Upper lobe of left lung (tissue), 6 donors: ENCODE measurements at regions not wholly inside any gene's neighbourhood (a gene's known extent, or its start where the extent isn't known, plus 50 kb on each side); places are given as distances from the start of the nearest gene placed in this dataset.

Source experiments
- ATAC-seq, 2 donors: fragments of 200-7000 bp; cut with Tn5 transposase; one replicate each; pipeline ENCODE4 v1.9.1; 2022; ENCODE audit warnings: mild to moderate bottlenecking in 2 of 2, moderate library complexity in 2 of 2; ENCODE audit not compliant: low FRiP score in 2 of 2
- DNase-seq, 2 donors: peaks; one replicate each; pipeline ENCODE4 v3.0.0-alpha.2; 2019 to 2020
- H3K27ac ChIP-seq, 4 donors: fragments of 200-600 bp; sonication (generic); one replicate each; pipeline ENCODE4 v1.5.1; 2016 to 2019
- H3K27me3 ChIP-seq, 4 donors: fragments of 200-600 bp; sonication (generic); one replicate each; pipeline ENCODE4 v1.5.1; 2017 to 2019
- H3K36me3 ChIP-seq, 4 donors: fragments of 200-600 bp; sonication (generic); one replicate each; pipeline ENCODE4 v1.5.1; 2016 to 2019
- H3K4me1 ChIP-seq, 4 donors: fragments of 200-600 bp; sonication (generic); one replicate each; pipeline ENCODE4 v1.5.1; 2018 to 2019
- H3K4me3 ChIP-seq, 4 donors: fragments of 200-600 bp; sonication (generic); one replicate each; pipeline ENCODE4 v1.5.1; 2017 to 2019; ENCODE audit warnings: mild to moderate bottlenecking in 2 of 4, moderate library complexity in 1 of 4
- H3K9me3 ChIP-seq, 4 donors: fragments of 200-600 bp; sonication (generic); one replicate each; pipeline ENCODE4 v1.5.1; 2018 to 2019
- EP300 ChIP-seq, 4 donors: sonication (generic); formaldehyde crosslinking; IDR thresholded peaks; one replicate each; pipeline ENCODE4 v1.5.1; 2017; ENCODE audit warnings: antibody characterized with exemption in 4 of 4, control low read depth in 2 of 4
- POLR2A ChIP-seq, 4 donors: fragments of 450-650 bp; IDR thresholded peaks; one replicate each; pipeline ENCODE4 v1.5.1; 2016 to 2017; ENCODE audit warnings: antibody characterized with exemption in 4 of 4, mild to moderate bottlenecking in 2 of 4
- POLR2AphosphoS5 ChIP-seq, 2 donors: sonication (generic); formaldehyde crosslinking; IDR thresholded peaks; one replicate each; pipeline ENCODE4 v1.5.1; 2017; ENCODE audit warnings: antibody characterized with exemption in 2 of 2
- WGBS, 2 donors: methylation state at CpG; one replicate each; pipeline ENCODE4 v1.1.5; 2017 to 2018; 5-methylcytosine and 5-hydroxymethylcytosine counted together
- TF ChIP-seq, protein P1 (sequence below), 6 experiments: fragments of 450-650 bp in 4 of 6; fragments of 200-600 bp in 2 of 6; sonication (generic) in 2 of 6; IDR thresholded peaks; one replicate each; pipeline ENCODE4 v1.5.1; 2016 to 2019; ENCODE audit warnings: antibody characterized with exemption in 6 of 6
- donor health status: DM: no; HTN: no; CAD: no; lungs with moderate emphysema.
- donor health status: DM: no; HTN: yes; CAD: no; lungs with severe emphysema.

DNA sequence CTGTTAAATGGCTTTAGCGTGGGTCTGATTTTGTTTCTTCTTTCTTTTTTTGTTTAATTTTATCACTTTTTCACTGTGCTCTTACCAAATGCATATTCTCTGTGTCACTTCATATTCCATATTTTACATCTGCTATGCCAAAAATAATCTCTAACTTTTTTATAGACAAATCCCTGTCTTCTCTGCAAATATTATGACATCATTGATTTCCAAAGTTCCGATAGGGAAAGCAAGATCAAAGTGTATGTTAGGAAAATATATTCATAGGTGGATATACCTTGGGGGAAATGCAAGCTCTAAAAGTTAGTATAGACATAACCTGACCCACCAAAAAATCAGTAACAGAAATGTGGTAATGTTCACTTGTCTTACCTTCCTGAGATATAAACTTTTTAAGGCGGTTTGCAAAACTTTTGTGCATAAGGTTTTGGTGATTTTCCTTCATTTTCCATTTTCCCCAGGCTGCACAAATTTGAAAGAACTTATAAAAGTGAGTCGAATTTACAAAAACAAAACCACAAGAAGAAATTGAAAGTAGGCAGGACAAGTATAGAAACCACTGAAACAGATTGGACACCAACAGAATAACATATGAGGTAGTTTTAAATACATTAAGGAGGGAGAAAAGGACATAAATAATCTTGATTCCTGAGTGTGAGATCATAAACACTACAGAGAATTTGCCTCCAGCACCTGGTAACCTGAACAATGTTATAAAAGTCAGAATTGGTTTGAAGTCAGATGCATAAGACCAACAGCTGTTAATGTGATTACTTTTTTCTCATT is 63.1 kb upstream of the TFEC start:
- WGBS, 2 donors = 76 to 84% methylated on average over 4 of the region's 4 CpGs
- Histone ChIP-seq H3K27me3 (no peaks in the 10 kb centered on the region), H3K36me3 (no peaks in the 10 kb centered on the region), H3K27ac (no peak overlapping the region), H3K4me1 (no peaks in the 10 kb centered on the region), H3K9me3 (no peaks in the 10 kb centered on the region), H3K4me3 (no peak overlapping the region)
- TF ChIP-seq POLR2AphosphoS5 (IDR thresholded peaks at IDR 0.05) = no peak
- TF ChIP-seq, protein P1, sequence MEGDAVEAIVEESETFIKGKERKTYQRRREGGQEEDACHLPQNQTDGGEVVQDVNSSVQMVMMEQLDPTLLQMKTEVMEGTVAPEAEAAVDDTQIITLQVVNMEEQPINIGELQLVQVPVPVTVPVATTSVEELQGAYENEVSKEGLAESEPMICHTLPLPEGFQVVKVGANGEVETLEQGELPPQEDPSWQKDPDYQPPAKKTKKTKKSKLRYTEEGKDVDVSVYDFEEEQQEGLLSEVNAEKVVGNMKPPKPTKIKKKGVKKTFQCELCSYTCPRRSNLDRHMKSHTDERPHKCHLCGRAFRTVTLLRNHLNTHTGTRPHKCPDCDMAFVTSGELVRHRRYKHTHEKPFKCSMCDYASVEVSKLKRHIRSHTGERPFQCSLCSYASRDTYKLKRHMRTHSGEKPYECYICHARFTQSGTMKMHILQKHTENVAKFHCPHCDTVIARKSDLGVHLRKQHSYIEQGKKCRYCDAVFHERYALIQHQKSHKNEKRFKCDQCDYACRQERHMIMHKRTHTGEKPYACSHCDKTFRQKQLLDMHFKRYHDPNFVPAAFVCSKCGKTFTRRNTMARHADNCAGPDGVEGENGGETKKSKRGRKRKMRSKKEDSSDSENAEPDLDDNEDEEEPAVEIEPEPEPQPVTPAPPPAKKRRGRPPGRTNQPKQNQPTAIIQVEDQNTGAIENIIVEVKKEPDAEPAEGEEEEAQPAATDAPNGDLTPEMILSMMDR (IDR thresholded peaks at IDR 0.05) = no peak
- no peak for TF ChIP-seq EP300 (IDR thresholded peaks at IDR 0.05)
- no peak for ATAC-seq
- no peak for DNase-seq

DNA sequence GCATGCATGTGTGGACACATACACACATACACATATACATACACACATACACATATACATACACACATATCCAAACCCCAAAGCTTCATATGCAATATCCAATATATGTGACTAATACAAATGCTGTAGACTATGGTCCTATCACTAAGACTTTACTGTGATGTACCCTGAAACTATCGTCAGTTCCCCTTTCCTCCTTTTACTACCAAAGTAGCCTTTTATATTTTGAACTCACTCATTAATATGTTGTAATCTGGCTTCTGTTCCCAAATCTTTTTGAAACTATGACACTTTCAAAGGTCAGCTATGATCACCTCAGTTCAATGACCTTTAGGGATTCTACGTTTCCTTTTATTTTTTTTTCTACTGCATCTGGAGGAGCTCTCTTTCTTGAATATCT is 64.8 kb upstream of the TFEC start:
- Histone ChIP-seq H3K27ac (no peak overlapping the region), H3K36me3 (no peaks in the 10 kb centered on the region), H3K9me3 (no peaks in the 10 kb centered on the region), H3K4me3 (no peak overlapping the region), H3K27me3 (no peaks in the 10 kb centered on the region), H3K4me1 (no peaks in the 10 kb centered on the region)
- TF ChIP-seq, protein P1 (IDR thresholded peaks at IDR 0.05) = no peak
- TF ChIP-seq POLR2A (IDR thresholded peaks at IDR 0.05) (no peak), POLR2AphosphoS5 (IDR thresholded peaks at IDR 0.05) (no peak), EP300 (IDR thresholded peaks at IDR 0.05) (no peak)
- ATAC-seq (no peak), DNase-seq (no peak)
- WGBS, 2 donors = 76 to 78% methylated on average over 2 of the region's 2 CpGs

DNA sequence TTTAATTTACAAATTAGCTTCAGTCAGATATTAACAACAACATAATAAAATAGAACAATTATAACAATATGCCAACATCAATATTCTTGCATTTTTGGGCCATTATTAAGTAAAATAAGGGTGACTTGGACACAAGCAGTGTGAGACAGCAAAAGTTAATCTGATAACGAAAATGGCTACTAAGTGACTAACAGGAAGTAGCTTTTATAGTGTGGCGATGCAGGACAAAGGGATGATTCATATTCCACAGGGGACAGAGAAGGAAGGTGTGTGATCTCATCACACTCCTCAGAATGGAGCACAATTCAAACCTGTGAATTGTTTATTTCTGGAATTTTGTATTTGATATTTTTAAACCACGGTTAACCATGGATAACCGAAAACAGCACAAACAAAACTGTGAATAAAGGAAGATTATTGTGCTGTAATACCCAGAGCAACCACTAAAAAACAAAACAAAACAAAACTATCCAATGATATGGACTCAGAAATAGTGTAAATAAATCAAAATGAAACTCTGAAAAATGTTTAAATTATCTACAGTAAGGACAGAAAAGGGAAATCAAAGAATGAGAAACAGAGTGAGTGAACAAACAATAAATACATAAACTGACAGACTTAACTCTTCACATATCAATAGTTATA is 66.9 kb upstream of the TFEC start:
- no peak overlapping the region for H3K27ac ChIP-seq
- 62 to 65% methylated on average over 4 of the region's 4 CpGs for WGBS, 2 donors
- TF ChIP-seq, protein P1 (IDR thresholded peaks at IDR 0.05) = no peak
- TF ChIP-seq POLR2AphosphoS5 (IDR thresholded peaks at IDR 0.05) (no peak), POLR2A (IDR thresholded peaks at IDR 0.05) (no peak), EP300 (IDR thresholded peaks at IDR 0.05) (no peak)
- no peaks in the 10 kb centered on the region for H3K9me3 ChIP-seq
- no peak overlapping the region for H3K4me3 ChIP-seq
- DNase-seq (no peak), ATAC-seq (no peak)
- H3K27me3 ChIP-seq = no peaks in the 10 kb centered on the region
- no peaks in the 10 kb centered on the region for H3K4me1 ChIP-seq
- H3K36me3 ChIP-seq = no peaks in the 10 kb centered on the region

DNA sequence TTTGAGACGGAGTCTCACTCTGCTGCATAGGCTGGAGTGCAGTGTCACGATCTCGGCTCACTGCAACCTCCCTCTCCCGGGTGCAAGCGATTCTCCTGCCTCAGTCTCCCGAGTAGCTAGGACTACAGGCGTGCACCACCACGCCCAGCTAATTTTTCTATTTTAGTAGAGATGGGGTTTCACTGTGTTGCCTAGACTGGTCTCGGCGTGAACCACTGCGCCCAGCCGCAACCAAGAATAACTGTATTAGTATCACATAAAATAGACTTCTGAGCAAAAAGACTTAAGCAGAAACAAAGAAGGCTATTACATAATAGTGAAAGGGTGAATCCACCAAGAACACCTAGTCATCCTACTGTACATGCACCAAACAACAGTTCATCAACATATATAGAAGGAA is 67.6 kb upstream of the TFEC start:
- H3K36me3 ChIP-seq = no peaks in the 10 kb centered on the region
- no peak for TF ChIP-seq EP300 (IDR thresholded peaks at IDR 0.05)
- TF ChIP-seq, protein P1 (IDR thresholded peaks at IDR 0.05) = no peak
- no peak for TF ChIP-seq POLR2A (IDR thresholded peaks at IDR 0.05)
- TF ChIP-seq POLR2AphosphoS5 (IDR thresholded peaks at IDR 0.05) = no peak
- DNase-seq (no peak), ATAC-seq (no peak)
- H3K9me3 ChIP-seq = no peaks in the 10 kb centered on the region
- 95 to 97% methylated on average over 12 of the region's 12 CpGs for WGBS, 2 donors
- H3K27ac ChIP-seq = no peak overlapping the region
- no peak overlapping the region for H3K4me3 ChIP-seq
- H3K27me3 ChIP-seq = no peaks in the 10 kb centered on the region
- no peaks in the 10 kb centered on the region for H3K4me1 ChIP-seq
